ENCODE measurements at regions not wholly inside any gene's neighbourhood (a gene's known extent, or its start where the extent isn't known, plus 50 kb on each side); places are given as distances from the start of the nearest gene placed in this dataset.

GRCh38 chr22:22316589-22316988 lies 72.0 kb downstream of the VPREB1 start:
- no peak for TF ChIP-seq CTCF (IDR thresholded peaks at IDR 0.05)
- TF ChIP-seq EP300 (IDR thresholded peaks at IDR 0.05), result no peak

Data from upper lobe of left lung (tissue), 4 donors.